H1 (cell line): ENCODE measurements at regions not wholly inside any gene's neighbourhood (a gene's known extent, or its start where the extent isn't known, plus 50 kb on each side); places are given as distances from the start of the nearest gene placed in this dataset.

Experiments
- CTCF ChIA-PET: fragments of 300-600 bp; sonication (Branson Sonifier 250); formaldehyde crosslinking; loops from one replicate; lab custom pipeline; 2021; ENCODE audit not compliant: partially characterized antibody; lab: Charles Lee
- POLR2A ChIA-PET: fragments of 300-600 bp; sonication (Branson Sonifier 250); formaldehyde crosslinking; loops from one replicate; lab custom pipeline; 2021; ENCODE audit warnings: inconsistent platforms; ENCODE audit not compliant: partially characterized antibody; lab: Charles Lee
- DNase-seq, 2 experiments: peaks; one replicate each; pipeline versions ENCODE4 v3.0.0 to v3.0.0-alpha.2; 2010 to 2022; ENCODE audit warnings: low spot score in 2 of 2, low read depth in 1 of 2, mixed read lengths in 1 of 2
- FAIRE-seq: peaks from 2 replicates; lab custom pipeline; 2011; peaks lifted over from hg19 to GRCh38; lab: Jason Lieb, UNC
- H2AFZ ChIP-seq: 2 replicates; pipeline ENCODE4 v1.8.1; 2012; ENCODE audit warnings: low read length, inconsistent platforms
- H2AK5ac ChIP-seq: 2 replicates; pipeline ENCODE4 v1.6.1; 2013; ENCODE audit warnings: low read depth, low read length
- H2BK120ac ChIP-seq: replicated peaks from 2 replicates; pipeline ENCODE3; 2013; ENCODE audit warnings: low read depth, low read length, inconsistent platforms
- H2BK12ac ChIP-seq: 2 replicates; pipeline ENCODE4 v1.6.1; 2013; ENCODE audit warnings: low read depth, low read length
- H2BK15ac ChIP-seq: 2 replicates; pipeline ENCODE4 v1.6.1; 2013; ENCODE audit warnings: low read length
- H2BK20ac ChIP-seq: 2 replicates; pipeline ENCODE4 v1.6.1; 2013; ENCODE audit warnings: low read length
- H2BK5ac ChIP-seq: 2 replicates; pipeline ENCODE4 v1.6.1; 2013; ENCODE audit warnings: low read depth, low read length
- H3K14ac ChIP-seq: 2 replicates; pipeline ENCODE4 v1.6.1; 2013; ENCODE audit warnings: inconsistent platforms; ENCODE audit not compliant: insufficient read length
- H3K18ac ChIP-seq: 2 replicates; pipeline ENCODE4 v1.6.1; 2013; ENCODE audit warnings: low read length; ENCODE audit errors: extremely low read depth
- H3K23ac ChIP-seq: 2 replicates; pipeline ENCODE4 v1.6.1; 2013; ENCODE audit warnings: inconsistent platforms; ENCODE audit not compliant: insufficient read length
- H3K23me2 ChIP-seq: 2 replicates; pipeline ENCODE4 v1.6.1; 2013; ENCODE audit warnings: low read depth, low read length
- H3K27ac ChIP-seq: 2 replicates; pipeline ENCODE4 v1.6.1; 2011; ENCODE audit warnings: low read depth, low read length, inconsistent platforms
- H3K27me3 ChIP-seq, 4 experiments: replicated peaks in 1 of 4; 1 replicate in 1 of 4; 2 replicates in 3 of 4; pipeline versions ENCODE4 v1.6.1 to v1.8.1; 2011 to 2013; ENCODE audit warnings: low read length in 3 of 4, mild to moderate bottlenecking in 3 of 4, inconsistent platforms in 2 of 4, mixed read lengths in 2 of 4, moderate library complexity in 1 of 4; ENCODE audit not compliant: control insufficient read depth in 3 of 4, insufficient read depth in 3 of 4; ENCODE audit errors: extremely low read depth in 1 of 4
- H3K36me3 ChIP-seq, 4 experiments: 2 replicates each; pipeline versions ENCODE4 v1.6.1 to v1.8.1; 2011 to 2013; ENCODE audit warnings: mild to moderate bottlenecking in 4 of 4, low read length in 3 of 4, moderate library complexity in 2 of 4, control low read depth in 1 of 4, inconsistent platforms in 1 of 4; ENCODE audit not compliant: insufficient read depth in 4 of 4, control insufficient read depth in 2 of 4
- H3K4ac ChIP-seq: replicated peaks from 2 replicates; pipeline ENCODE3; 2013; ENCODE audit warnings: low read length, low read depth, mixed read lengths, inconsistent platforms; ENCODE audit not compliant: insufficient read length
- H3K4me1 ChIP-seq, 4 experiments: replicated peaks in 1 of 4; 1 replicate in 1 of 4; 2 replicates in 3 of 4; pipeline versions ENCODE4 v1.6.1 to v1.8.1; 2011 to 2013; ENCODE audit warnings: low read length in 3 of 4, inconsistent platforms in 2 of 4, mixed read lengths in 1 of 4; ENCODE audit not compliant: insufficient read depth in 4 of 4, control insufficient read depth in 3 of 4
- H3K4me2 ChIP-seq, 2 experiments: 2 replicates each; pipeline versions ENCODE4 v1.6.1 to v1.8.1; 2011 to 2013; ENCODE audit warnings: low read depth in 2 of 2, low read length in 2 of 2, control low read depth in 1 of 2, inconsistent platforms in 1 of 2, mild to moderate bottlenecking in 1 of 2; ENCODE audit not compliant: insufficient read depth in 1 of 2
- H3K4me3 ChIP-seq, 4 experiments: fragments of 200-600, 300-600 bp in 1 of 4; sonication (generic), shearing (Covaris generic), sonication (Bioruptor Twin) in 1 of 4; 2 replicates each; pipeline versions ENCODE4 v1.5.1 to v1.8.1; 2011 to 2016; ENCODE audit warnings: low read length in 4 of 4, low read depth in 3 of 4, control low read depth in 2 of 4, inconsistent platforms in 2 of 4, mild to moderate bottlenecking in 2 of 4, mixed read lengths in 1 of 4, moderate library complexity in 1 of 4; ENCODE audit not compliant: insufficient read depth in 2 of 4; ENCODE audit errors: extremely low read depth in 1 of 4
- H3K56ac ChIP-seq: replicated peaks from 2 replicates; pipeline ENCODE3; 2013; ENCODE audit warnings: low read depth, mild to moderate bottlenecking, mixed read lengths, low read length, inconsistent platforms; ENCODE audit not compliant: insufficient read length
- H3K79me1 ChIP-seq: 2 replicates; pipeline ENCODE4 v1.6.1; 2013; ENCODE audit warnings: low read depth, low read length, control low read depth
- H3K79me2 ChIP-seq, 2 experiments: 2 replicates each; pipeline versions ENCODE4 v1.6.1 to v1.8.1; 2012 to 2013; ENCODE audit warnings: low read length in 2 of 2, mild to moderate bottlenecking in 2 of 2, inconsistent platforms in 1 of 2; ENCODE audit not compliant: insufficient read depth in 2 of 2, control insufficient read depth in 1 of 2
- H3K9ac ChIP-seq, 4 experiments: replicated peaks in 1 of 4; 1 replicate in 1 of 4; 2 replicates in 3 of 4; pipeline versions ENCODE4 v1.6.1 to v1.8.1; 2011 to 2013; ENCODE audit warnings: low read depth in 3 of 4, low read length in 3 of 4, control low read depth in 2 of 4, mild to moderate bottlenecking in 2 of 4, moderate library complexity in 2 of 4, inconsistent platforms in 1 of 4; ENCODE audit errors: extremely low read depth in 1 of 4
- H3K9me3 ChIP-seq, 2 experiments: 2 replicates each; pipeline versions ENCODE4 v1.6.1 to v1.8.1; 2012 to 2013; ENCODE audit warnings: mild to moderate bottlenecking in 2 of 2, moderate library complexity in 2 of 2, control low read depth in 1 of 2, inconsistent platforms in 1 of 2, low read depth in 1 of 2, low read length in 1 of 2, mixed read lengths in 1 of 2; ENCODE audit not compliant: insufficient read depth in 2 of 2
- H4K20me1 ChIP-seq, 2 experiments: replicated peaks in 1 of 2; 2 replicates each; pipeline versions ENCODE3 to v1.8.1; 2011 to 2013; ENCODE audit warnings: inconsistent platforms in 2 of 2, low read length in 2 of 2, mild to moderate bottlenecking in 1 of 2; ENCODE audit not compliant: insufficient read depth in 2 of 2, control insufficient read depth in 1 of 2
- H4K5ac ChIP-seq: 2 replicates; pipeline ENCODE4 v1.6.1; 2013; ENCODE audit warnings: low read length, low read depth, mixed read lengths, inconsistent platforms; ENCODE audit not compliant: insufficient read length
- H4K8ac ChIP-seq: 2 replicates; pipeline ENCODE4 v1.8.0; 2013; ENCODE audit warnings: mild to moderate bottlenecking, moderate library complexity, low read length, inconsistent platforms; ENCODE audit not compliant: insufficient read depth; ENCODE audit errors: extremely low read depth
- H4K91ac ChIP-seq: replicated peaks from 2 replicates; pipeline ENCODE3; 2013; ENCODE audit warnings: low read length, mixed read lengths, inconsistent platforms; ENCODE audit not compliant: insufficient read length
- CBX5 ChIP-seq: fragments of 300-800, 300-1000 bp; sonication (generic); IDR thresholded peaks from 2 replicates; pipeline ENCODE4 v1.7.1; 2016; ENCODE audit warnings: antibody characterized with exemption, low read length, low read depth
- CTBP2 ChIP-seq: IDR thresholded peaks from 2 replicates; pipeline ENCODE4 v1.7.0; 2011; ENCODE audit warnings: borderline replicate concordance, mild to moderate bottlenecking, moderate library complexity, mixed read lengths, low read length; ENCODE audit not compliant: insufficient read depth, insufficient read length
- EGR1 ChIP-seq: IDR thresholded peaks from 2 replicates; pipeline ENCODE4 v1.6.1; 2011; ENCODE audit warnings: low read depth, low read length, borderline replicate concordance
- EZH2 ChIP-seq: fragments of 200-600 bp; sonication (generic); IDR thresholded peaks from 2 replicates; pipeline ENCODE4 v1.7.1; 2012; ENCODE audit warnings: low read depth, mild to moderate bottlenecking, moderate library complexity, low read length, inconsistent platforms; ENCODE audit not compliant: severe bottlenecking
- FOSL1 ChIP-seq: IDR thresholded peaks from 2 replicates; pipeline ENCODE4 v1.6.1; 2011; ENCODE audit warnings: mild to moderate bottlenecking, low read depth, low read length, moderate library complexity; ENCODE audit not compliant: insufficient read depth
- MAFK ChIP-seq: IDR thresholded peaks from 2 replicates; pipeline ENCODE4 v1.6.1; 2012; ENCODE audit warnings: low read depth, mild to moderate bottlenecking, improper control_type of control experiment, low read length
- MAX ChIP-seq: IDR thresholded peaks from 2 replicates; pipeline ENCODE4 v1.6.1; 2012; ENCODE audit warnings: inconsistent platforms
- NRF1 ChIP-seq: IDR thresholded peaks from 2 replicates; pipeline ENCODE4 v1.6.1; 2011; ENCODE audit warnings: mild to moderate bottlenecking, low read depth, low read length, improper control_type of control experiment
- RNF2 ChIP-seq: fragments of 200-900, 300-1000 bp; sonication (generic); IDR thresholded peaks from 2 replicates; pipeline ENCODE4 v1.7.1; 2016; ENCODE audit warnings: borderline replicate concordance, low read depth, mild to moderate bottlenecking, antibody characterized with exemption, low read length; ENCODE audit not compliant: poor library complexity, severe bottlenecking; ENCODE audit errors: missing control alignments
- SIN3A ChIP-seq, 2 experiments: IDR thresholded peaks in 1 of 2; conservative IDR thresholded peaks in 1 of 2; 2 replicates each; pipeline ENCODE4 v1.6.1; 2011 to 2012; ENCODE audit warnings: low read length in 2 of 2, improper control_type of control experiment in 1 of 2, low read depth in 1 of 2, mild to moderate bottlenecking in 1 of 2
- SIRT6 ChIP-seq: IDR thresholded peaks from one replicate; pipeline ENCODE4 v1.7.1; 2012; ENCODE audit warnings: low read length, inconsistent platforms
- SIX5 ChIP-seq: IDR thresholded peaks from 2 replicates; pipeline ENCODE4 v1.6.1; 2011; ENCODE audit warnings: mild to moderate bottlenecking, low read depth, low read length
- SP1 ChIP-seq: IDR thresholded peaks from 2 replicates; pipeline ENCODE4 v1.6.1; 2011; ENCODE audit warnings: low read depth, low read length
- TAF7 ChIP-seq: optimal IDR thresholded peaks from 2 replicates; pipeline ENCODE3; 2011; ENCODE audit warnings: low read depth, mild to moderate bottlenecking, inconsistent platforms, low read length, moderate library complexity, borderline replicate concordance
- YY1 ChIP-seq: IDR thresholded peaks from 2 replicates; pipeline ENCODE4 v1.6.1; 2011; ENCODE audit warnings: low read depth, mild to moderate bottlenecking, low read length
- WGBS, 2 experiments: shearing (Covaris generic) in 1 of 2; methylation state at CpG; one replicate each; pipeline versions ENCODE4 v1.1.6 to v1.1.7; 2013 to 2015; ENCODE audit warnings: low lambda C conversion rate in 2 of 2, mixed read lengths in 2 of 2, inconsistent platforms in 1 of 2, low coverage in 1 of 2, missing lambda C conversion rate in 1 of 2; ENCODE audit not compliant: insufficient replicate concordance in 2 of 2, insufficient coverage in 1 of 2, insufficient read length in 1 of 2; ENCODE audit errors: extremely low coverage in 1 of 2, missing lambda C conversion rate in 1 of 2; 5-methylcytosine and 5-hydroxymethylcytosine counted together

GRCh38 chr9:11182001-11182400 is 569.2 kb upstream of the PTPRD start:
- Histone ChIP-seq H4K5ac (no peak overlapping the region), H2BK15ac (no peak overlapping the region), H3K4ac (no peak overlapping the region), H3K9me3 (no peaks in the 10 kb centered on the region), H3K27me3 (no peaks in the 10 kb centered on the region), H3K36me3 (no peaks in the 10 kb centered on the region), H2BK12ac (no peak overlapping the region), H3K14ac (no peak overlapping the region), H3K56ac (no peak overlapping the region), H3K9ac (no peak overlapping the region), H3K79me2 (no peaks in the 10 kb centered on the region), H2AFZ (no peak overlapping the region), H4K20me1 (no peaks in the 10 kb centered on the region), H2BK5ac (no peak overlapping the region), H3K4me3 (no peak overlapping the region), H4K91ac (no peak overlapping the region), H3K4me1 (no peaks in the 10 kb centered on the region), H2BK120ac (no peak overlapping the region), H2BK20ac (no peak overlapping the region), H2AK5ac (no peak overlapping the region), H3K4me2 (no peak overlapping the region), H3K23me2 (no peaks in the 10 kb centered on the region), H3K79me1 (no peaks in the 10 kb centered on the region), H3K23ac (no peak overlapping the region), H3K27ac (no peak overlapping the region), H4K8ac (no peak overlapping the region), H3K18ac (no peak overlapping the region)
- POLR2A ChIA-PET, result no interaction called here
- WGBS, 2 experiments, result 94% methylated on average over 2 of the region's 2 CpGs; no CpG with 5 or more reads in 1 of the 2 experiments
- DNase-seq (no peak), FAIRE-seq (no peak)
- CTCF ChIA-PET, result interaction anchor here (2.5 kb wide), 1 partner anchor 33 kb away, joined by 6 read pairs; no protein-coding TSS in a partner anchor
- TF ChIP-seq EZH2 (no peak), TAF7 (no peak), SIRT6 (no peak), MAFK (no peak), NRF1 (no peak), EGR1 (no peak), SIX5 (no peak), RNF2 (no peak), SIN3A (conservative IDR thresholded peaks at IDR 0.05 in 1 of 2, IDR thresholded peaks at IDR 0.05 in 1 of 2; ENCODE audit: low read depth in 1 of 2, low read length in 2 of 2) (no peak), MAX (no peak), SP1 (no peak), YY1 (no peak), CBX5 (no peak), FOSL1 (no peak), CTBP2 (no peak)
